Lung (tissue), 11 donors: ENCODE measurements at regions not wholly inside any gene's neighbourhood (a gene's known extent, or its start where the extent isn't known, plus 50 kb on each side); places are given as distances from the start of the nearest gene placed in this dataset.

ENCODE experiments used
- ATAC-seq: fragments of 200-7000 bp; cut with Tn5 transposase; one replicate; pipeline ENCODE4 v1.9.1; 2020; ENCODE audit warnings: moderate number of reproducible peaks; ENCODE audit not compliant: insufficient read depth, low FRiP score
- DNase-seq, 3 donors: peaks; one replicate each; pipeline ENCODE4 v3.0.0-alpha.2; 2013 to 2017
- H3K27ac ChIP-seq, 2 donors: one replicate each; pipeline ENCODE4 v1.5.1; 2013; ENCODE audit warnings: mild to moderate bottlenecking in 2 of 2, moderate library complexity in 2 of 2, control low read depth in 1 of 2, inconsistent platforms in 1 of 2, low read depth in 1 of 2, low read length in 1 of 2
- H3K27me3 ChIP-seq, 3 donors: one replicate each; pipeline ENCODE4 v1.5.1; 2013; ENCODE audit warnings: low read length in 2 of 3; ENCODE audit not compliant: control insufficient read depth in 3 of 3, insufficient read depth in 3 of 3
- H3K36me3 ChIP-seq, 4 donors: one replicate each; pipeline ENCODE4 v1.5.1; 2013; ENCODE audit warnings: low read length in 4 of 4, mild to moderate bottlenecking in 1 of 4, moderate library complexity in 1 of 4; ENCODE audit not compliant: control insufficient read depth in 4 of 4, insufficient read depth in 4 of 4
- H3K4me1 ChIP-seq, 5 donors: one replicate each; pipeline ENCODE4 v1.5.1; 2013; ENCODE audit warnings: low read length in 5 of 5, mild to moderate bottlenecking in 2 of 5, moderate library complexity in 1 of 5; ENCODE audit not compliant: control insufficient read depth in 5 of 5, insufficient read depth in 5 of 5
- H3K4me3 ChIP-seq: one replicate; pipeline ENCODE4 v1.5.1; 2013; ENCODE audit warnings: mild to moderate bottlenecking, control low read depth, moderate library complexity
- H3K9ac ChIP-seq, 2 donors: one replicate each; pipeline ENCODE4 v1.5.1; 2013; ENCODE audit warnings: low read length in 2 of 2, control low read depth in 1 of 2; ENCODE audit not compliant: insufficient read depth in 1 of 2
- H3K9me3 ChIP-seq, 4 donors: one replicate each; pipeline ENCODE4 v1.5.1; 2013; ENCODE audit warnings: low read length in 3 of 4, mild to moderate bottlenecking in 1 of 4, moderate library complexity in 1 of 4; ENCODE audit not compliant: control insufficient read depth in 4 of 4, insufficient read depth in 3 of 4
- CTCF ChIP-seq: IDR thresholded peaks from 2 replicates; pipeline ENCODE4 v1.5.1; 2012; ENCODE audit warnings: mild to moderate bottlenecking; ENCODE audit errors: control extremely low read depth, extremely low read depth
- WGBS, 2 donors: extraction: QIAGEN DNeasy Blood & Tissue Kit; methylation state at CpG; one replicate each; pipeline ENCODE4 v1.1.7; 2013; 5-methylcytosine and 5-hydroxymethylcytosine counted together
- donor health status: control.
- donor health status: control.
- donor health status: Bipolar disorder and iron deficiency.
- donor health status: healthy.
- donor health status: DM: yes; HTN: yes; CAD: no.

- ATAC-seq (no peak), DNase-seq (no peak)
- no peak overlapping the region for H3K27ac ChIP-seq
- peaks cover 0 to 3% (median 0%) of the 10 kb centered on the region in 4 donors for H3K9me3 ChIP-seq
- no peaks in the 10 kb centered on the region for H3K4me1 ChIP-seq
- H3K9ac ChIP-seq: no peak overlapping the region
- no peaks in the 10 kb centered on the region for H3K27me3 ChIP-seq
- H3K4me3 ChIP-seq: no peak overlapping the region
- TF ChIP-seq CTCF: no peak
- WGBS, 2 donors: 97 to 98% methylated on average over 1 of the region's 1 CpG
- no peaks in the 10 kb centered on the region for H3K36me3 ChIP-seq
Observed at GRCh38 chr12:92519284-92519683, 183.5 kb upstream of the PLEKHG7 start.

GRCh38 chr12:92518071-92518470 lies 184.7 kb upstream of the PLEKHG7 start:
- Histone ChIP-seq H3K9ac (no peak overlapping the region), H3K27ac (no peak overlapping the region), H3K4me1 (no peaks in the 10 kb centered on the region), H3K27me3 (no peaks in the 10 kb centered on the region), H3K4me3 (no peak overlapping the region), H3K9me3 (peaks cover 0 to under 1% (median 0%) of the 10 kb centered on the region in 4 donors), H3K36me3 (no peaks in the 10 kb centered on the region)
- TF ChIP-seq CTCF: no peak
- DNase-seq (no peak), ATAC-seq (no peak)
- WGBS, 2 donors: 79 to 89% methylated on average over 4 of the region's 4 CpGs

GRCh38 chr12:92516277-92516600 lies 186.6 kb upstream of the PLEKHG7 start:
- no peaks in the 10 kb centered on the region for H3K9me3 ChIP-seq
- ATAC-seq (no peak), DNase-seq (no peak)
- H3K4me1 ChIP-seq: peaks cover 0 to 7% (median 0%) of the 10 kb centered on the region in 5 donors
- no peak overlapping the region for H3K27ac ChIP-seq
- no peak overlapping the region for H3K9ac ChIP-seq
- TF ChIP-seq CTCF: no peak
- no peaks in the 10 kb centered on the region for H3K27me3 ChIP-seq
- no peaks in the 10 kb centered on the region for H3K36me3 ChIP-seq
- no peak overlapping the region for H3K4me3 ChIP-seq
- 80 to 83% methylated on average over 1 of the region's 1 CpG for WGBS, 2 donors

- Histone ChIP-seq H3K9ac (no peak overlapping the region), H3K4me1 (peaks cover 0 to 7% (median 0%) of the 10 kb centered on the region in 5 donors), H3K4me3 (no peak overlapping the region), H3K27ac (no peak overlapping the region), H3K27me3 (no peaks in the 10 kb centered on the region), H3K36me3 (no peaks in the 10 kb centered on the region), H3K9me3 (no peaks in the 10 kb centered on the region)
- TF ChIP-seq CTCF: no peak
- DNase-seq: peak in 2 of 3 donors; percentile 91 to 93
- 76 to 82% methylated on average over 2 of the region's 2 CpGs for WGBS, 2 donors
- no peak for ATAC-seq
Observed at GRCh38 chr12:92513231-92513730, 189.5 kb upstream of the PLEKHG7 start.
